ENCODE measurements at regions not wholly inside any gene's neighbourhood (a gene's known extent, or its start where the extent isn't known, plus 50 kb on each side); places are given as distances from the start of the nearest gene placed in this dataset.

DNA sequence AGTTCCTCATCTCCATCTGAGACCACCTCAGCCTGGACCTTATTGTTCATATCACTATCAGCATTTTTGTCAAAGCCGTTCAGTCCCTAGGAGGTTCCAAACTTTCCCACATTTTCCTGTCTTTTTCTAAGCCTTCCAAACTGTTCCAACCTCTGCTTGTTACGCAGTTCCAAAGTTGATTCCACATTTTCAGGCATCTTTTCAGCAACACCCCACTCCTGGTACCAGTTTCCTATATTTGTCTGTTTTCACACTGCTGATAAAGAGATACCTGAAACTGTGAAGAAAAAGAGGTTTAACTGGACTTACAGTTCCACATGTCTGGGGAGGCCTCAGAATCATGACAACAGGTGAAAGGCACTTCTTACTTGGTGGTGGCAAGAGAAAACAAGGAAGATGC, 622.1 kb downstream of the MAT2B start:
- TF ChIP-seq, protein P1, sequence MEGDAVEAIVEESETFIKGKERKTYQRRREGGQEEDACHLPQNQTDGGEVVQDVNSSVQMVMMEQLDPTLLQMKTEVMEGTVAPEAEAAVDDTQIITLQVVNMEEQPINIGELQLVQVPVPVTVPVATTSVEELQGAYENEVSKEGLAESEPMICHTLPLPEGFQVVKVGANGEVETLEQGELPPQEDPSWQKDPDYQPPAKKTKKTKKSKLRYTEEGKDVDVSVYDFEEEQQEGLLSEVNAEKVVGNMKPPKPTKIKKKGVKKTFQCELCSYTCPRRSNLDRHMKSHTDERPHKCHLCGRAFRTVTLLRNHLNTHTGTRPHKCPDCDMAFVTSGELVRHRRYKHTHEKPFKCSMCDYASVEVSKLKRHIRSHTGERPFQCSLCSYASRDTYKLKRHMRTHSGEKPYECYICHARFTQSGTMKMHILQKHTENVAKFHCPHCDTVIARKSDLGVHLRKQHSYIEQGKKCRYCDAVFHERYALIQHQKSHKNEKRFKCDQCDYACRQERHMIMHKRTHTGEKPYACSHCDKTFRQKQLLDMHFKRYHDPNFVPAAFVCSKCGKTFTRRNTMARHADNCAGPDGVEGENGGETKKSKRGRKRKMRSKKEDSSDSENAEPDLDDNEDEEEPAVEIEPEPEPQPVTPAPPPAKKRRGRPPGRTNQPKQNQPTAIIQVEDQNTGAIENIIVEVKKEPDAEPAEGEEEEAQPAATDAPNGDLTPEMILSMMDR (IDR thresholded peaks at IDR 0.05; ENCODE audit: insufficient read depth, low read length, poor library complexity, severe bottlenecking), result no peak
- no peak for TF ChIP-seq EZH2phosphoT487 (conservative IDR thresholded peaks at IDR 0.05; ENCODE audit: low read length)

All from SU-DHL-6 (cell line).